ENCODE measurements at regions not wholly inside any gene's neighbourhood (a gene's known extent, or its start where the extent isn't known, plus 50 kb on each side); places are given as distances from the start of the nearest gene placed in this dataset.

GRCh38 chr18:43590182-43590903, 313.1 kb upstream of the SYT4 start:
- Histone ChIP-seq H3K4me3 (no peak overlapping the region), H3K27ac (no peak overlapping the region), H3K4me1 (ENCODE audit: control insufficient read depth in 1 of 2, low read depth in 2 of 2) (no peaks in the 10 kb centered on the region), H3K27me3 (replicated peaks; ENCODE audit: insufficient read depth) (no peaks in the 10 kb centered on the region), H3K36me3 (no peaks in the 10 kb centered on the region), H3K9me3 (no peaks in the 10 kb centered on the region)
- DNase-seq (ENCODE audit: low spot score) (no peak), ATAC-seq (ENCODE audit: insufficient number of reproducible peaks, low FRiP score, low read depth) (no peak)
- TF ChIP-seq CTCF (IDR thresholded peaks at IDR 0.05): no peak

GRCh38 chr18:43592269-43592668, 315.0 kb upstream of the SYT4 start:
- ATAC-seq (ENCODE audit: insufficient number of reproducible peaks, low FRiP score, low read depth) (no peak), DNase-seq (ENCODE audit: low spot score) (no peak)
- Histone ChIP-seq H3K27ac (no peak overlapping the region), H3K4me3 (no peak overlapping the region), H3K27me3 (replicated peaks; ENCODE audit: insufficient read depth) (no peaks in the 10 kb centered on the region), H3K9me3 (no peaks in the 10 kb centered on the region), H3K36me3 (no peaks in the 10 kb centered on the region), H3K4me1 (ENCODE audit: control insufficient read depth in 1 of 2, low read depth in 2 of 2) (no peaks in the 10 kb centered on the region)
- no peak for TF ChIP-seq CTCF (IDR thresholded peaks at IDR 0.05)

- no peak for ATAC-seq (ENCODE audit: insufficient number of reproducible peaks, low FRiP score, low read depth)
- Histone ChIP-seq H3K9me3 (no peaks in the 10 kb centered on the region), H3K27ac (no peak overlapping the region), H3K4me3 (no peak overlapping the region), H3K36me3 (no peaks in the 10 kb centered on the region), H3K4me1 (ENCODE audit: control insufficient read depth in 1 of 2, low read depth in 2 of 2) (no peaks in the 10 kb centered on the region), H3K27me3 (replicated peaks; ENCODE audit: insufficient read depth) (no peaks in the 10 kb centered on the region)
- DNase-seq (ENCODE audit: low spot score): no peak
- no peak for TF ChIP-seq CTCF (IDR thresholded peaks at IDR 0.05)
These were observed 318.9 kb upstream of the SYT4 start for GRCh38 chr18:43596105-43596712.

DNA sequence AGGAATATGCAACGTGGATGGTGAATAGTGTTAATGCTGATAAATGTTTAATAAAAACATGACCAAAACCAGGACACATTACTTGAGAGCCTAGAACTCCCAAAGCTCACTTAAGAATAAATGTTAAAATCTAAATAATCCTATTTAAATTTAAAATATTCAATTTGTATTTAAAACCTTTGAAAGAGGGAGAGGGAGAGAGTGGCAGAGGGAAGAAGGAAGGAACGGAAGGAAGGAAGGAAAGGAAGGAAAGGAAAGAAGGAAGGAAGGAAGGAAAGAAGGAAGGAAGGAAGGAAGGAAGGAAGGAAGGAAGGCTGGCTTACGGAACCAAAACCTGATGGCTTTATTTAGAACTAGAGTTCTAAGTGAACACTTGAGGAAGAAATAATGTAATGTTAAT, 324.1 kb upstream of the SYT4 start:
- no peak for TF ChIP-seq CTCF (IDR thresholded peaks at IDR 0.05)
- no peaks in the 10 kb centered on the region for H3K27me3 ChIP-seq (replicated peaks; ENCODE audit: insufficient read depth)
- DNase-seq (ENCODE audit: low spot score): no peak
- ATAC-seq (ENCODE audit: insufficient number of reproducible peaks, low FRiP score, low read depth): no peak
- no peaks in the 10 kb centered on the region for H3K36me3 ChIP-seq
- H3K27ac ChIP-seq: no peak overlapping the region
- no peaks in the 10 kb centered on the region for H3K4me1 ChIP-seq (ENCODE audit: control insufficient read depth in 1 of 2, low read depth in 2 of 2)
- peaks cover 15% of the 10 kb centered on the region for H3K9me3 ChIP-seq
- H3K4me3 ChIP-seq: no peak overlapping the region

DNA sequence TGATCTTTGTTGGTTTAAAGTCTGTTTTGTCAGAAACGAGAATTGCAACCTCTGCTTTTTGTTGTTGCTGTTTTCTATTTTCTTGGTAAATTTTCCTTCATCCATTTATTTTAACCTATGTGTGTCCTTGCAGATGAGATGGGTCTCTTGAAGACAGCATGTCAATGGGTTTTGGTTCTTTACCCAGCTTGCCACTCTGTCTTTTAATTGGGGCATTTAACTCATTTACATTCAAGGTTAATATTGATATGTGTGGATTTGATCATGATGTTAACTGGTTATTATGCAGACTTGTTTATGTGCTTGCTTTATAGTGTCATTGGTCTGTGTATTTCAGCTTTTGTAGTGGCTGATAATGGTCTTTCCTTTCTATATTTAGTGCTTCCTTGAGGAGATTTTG, 327.9 kb upstream of the SYT4 start:
- Histone ChIP-seq H3K27me3 (replicated peaks; ENCODE audit: insufficient read depth) (no peaks in the 10 kb centered on the region), H3K27ac (no peak overlapping the region), H3K9me3 (peaks cover 15% of the 10 kb centered on the region), H3K4me1 (ENCODE audit: control insufficient read depth in 1 of 2, low read depth in 2 of 2) (no peaks in the 10 kb centered on the region), H3K4me3 (no peak overlapping the region), H3K36me3 (no peaks in the 10 kb centered on the region)
- DNase-seq (ENCODE audit: low spot score): no peak
- no peak for ATAC-seq (ENCODE audit: insufficient number of reproducible peaks, low FRiP score, low read depth)
- no peak for TF ChIP-seq CTCF (IDR thresholded peaks at IDR 0.05)

All from thoracic aorta (tissue), 2 donors.